KMS-11 (cell line): ENCODE measurements at regions not wholly inside any gene's neighbourhood (a gene's known extent, or its start where the extent isn't known, plus 50 kb on each side); places are given as distances from the start of the nearest gene placed in this dataset.
"Not testable (repeated sequence)": the region's sequence is repeated elsewhere in the genome, so short reads cannot be mapped to it uniquely, and the experiment has no call there.

Source experiments
- H2AFZ ChIP-seq: fragments of 200-600 bp; sonication (generic); 2 replicates; pipeline ENCODE4 v1.6.1; 2016; ENCODE audit warnings: antibody characterized with exemption, mixed run types, low read depth
- H3K27ac ChIP-seq: fragments of 200-600 bp; sonication (generic); 2 replicates; pipeline ENCODE4 v1.6.1; 2016; ENCODE audit warnings: mild to moderate bottlenecking, mixed run types
- H3K27me3 ChIP-seq: fragments of 200-600 bp; sonication (generic); 2 replicates; pipeline ENCODE4 v1.6.1; 2017; ENCODE audit warnings: mild to moderate bottlenecking, low read depth, mixed run types, moderate library complexity; ENCODE audit not compliant: insufficient read depth
- H3K36me3 ChIP-seq: fragments of 200-600 bp; sonication (generic); 2 replicates; pipeline ENCODE4 v1.6.1; 2017; ENCODE audit warnings: mild to moderate bottlenecking, mixed run types; ENCODE audit not compliant: insufficient read depth
- H3K4me1 ChIP-seq: fragments of 200-600 bp; sonication (generic); 2 replicates; pipeline ENCODE4 v1.6.1; 2016; ENCODE audit warnings: mild to moderate bottlenecking, low read depth, mixed run types; ENCODE audit not compliant: poor library complexity, severe bottlenecking
- H3K4me2 ChIP-seq: fragments of 200-600 bp; sonication (generic); 2 replicates; pipeline ENCODE4 v1.7.0; 2016; ENCODE audit warnings: mild to moderate bottlenecking, mixed run types
- H3K4me3 ChIP-seq: fragments of 200-600 bp; sonication (generic); IDR thresholded peaks from 2 replicates; pipeline ENCODE4 v1.6.1; 2017; ENCODE audit warnings: low read depth, low read length, mixed read lengths; ENCODE audit not compliant: insufficient read depth
- H3K79me2 ChIP-seq: fragments of 200-600 bp; sonication (generic); 2 replicates; pipeline ENCODE4 v1.6.1; 2016; ENCODE audit warnings: low read depth, mixed run types; ENCODE audit not compliant: insufficient read depth
- H3K9ac ChIP-seq: fragments of 200-600 bp; sonication (generic); 2 replicates; pipeline ENCODE4 v1.6.1; 2016; ENCODE audit warnings: mild to moderate bottlenecking, mixed run types
- H4K20me1 ChIP-seq: fragments of 200-600 bp; sonication (generic); 2 replicates; pipeline ENCODE4 v1.6.1; 2016; ENCODE audit warnings: mild to moderate bottlenecking, mixed run types; ENCODE audit not compliant: insufficient read depth
- TF ChIP-seq, protein P1 (sequence below): fragments of 200-600 bp; sonication (generic); conservative IDR thresholded peaks from 2 replicates; pipeline ENCODE4 v1.6.1; 2017; ENCODE audit warnings: low read depth, mild to moderate bottlenecking, antibody characterized with exemption, low read length, moderate library complexity, mixed read lengths

DNA sequence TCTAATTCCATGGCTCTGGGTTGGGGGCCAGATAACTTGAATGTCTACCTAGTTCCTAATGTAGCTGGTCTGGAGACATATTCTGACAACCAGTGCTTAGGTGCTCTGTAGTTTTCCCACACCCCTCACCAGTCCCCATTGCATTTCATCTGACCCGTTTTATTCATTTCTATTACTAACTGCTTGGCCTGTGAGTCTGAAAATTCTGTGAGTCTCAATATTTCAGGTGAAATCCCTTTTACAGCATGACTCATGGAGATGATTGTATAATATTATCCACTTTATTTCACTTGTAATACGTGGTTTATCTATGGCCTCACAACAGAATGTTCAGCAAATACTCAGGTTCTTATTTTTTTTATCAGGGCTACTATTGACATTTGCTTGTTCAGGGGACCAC is 103.7 kb upstream of the UGP2 start:
- Histone ChIP-seq H3K27ac (no peak overlapping the region), H3K27me3 (no peaks in the 10 kb centered on the region), H3K4me2 (no peak overlapping the region)

DNA sequence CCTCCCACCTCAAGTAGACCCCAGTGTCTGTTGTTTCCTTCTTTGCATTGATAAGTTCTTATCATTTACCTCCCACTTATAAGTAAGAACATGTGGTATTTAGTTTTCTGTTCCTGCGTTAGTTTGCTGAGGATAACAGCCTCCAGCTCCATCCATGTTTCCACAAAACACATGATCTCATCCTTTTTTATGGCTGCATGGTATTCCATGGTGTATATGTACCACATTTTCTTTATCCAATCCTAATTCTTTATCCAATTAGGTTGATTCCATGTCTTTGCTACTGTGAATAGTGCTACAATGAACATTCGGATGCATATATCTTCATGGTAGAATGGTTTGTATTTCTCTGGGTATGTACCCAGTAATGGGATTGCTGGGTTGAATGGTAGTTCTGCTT is 102.5 kb upstream of the UGP2 start:
- H3K79me2 ChIP-seq, H3K4me2 ChIP-seq, H3K36me3 ChIP-seq, H2AFZ ChIP-seq, H3K9ac ChIP-seq, H3K4me3 ChIP-seq, H4K20me1 ChIP-seq, H3K27ac ChIP-seq, H3K27me3 ChIP-seq: not testable (repeated sequence)
- peaks cover 26% of the 10 kb centered on the region for H3K4me1 ChIP-seq

More for the DNA sequence above, 103.7 kb upstream of the UGP2 start:
- no peaks in the 10 kb centered on the region for H3K79me2 ChIP-seq
- H3K9ac ChIP-seq = no peak overlapping the region
- H3K4me3 ChIP-seq = no peak overlapping the region
- H4K20me1 ChIP-seq = no peaks in the 10 kb centered on the region
- H2AFZ ChIP-seq = no peak overlapping the region
- TF ChIP-seq, protein P1, sequence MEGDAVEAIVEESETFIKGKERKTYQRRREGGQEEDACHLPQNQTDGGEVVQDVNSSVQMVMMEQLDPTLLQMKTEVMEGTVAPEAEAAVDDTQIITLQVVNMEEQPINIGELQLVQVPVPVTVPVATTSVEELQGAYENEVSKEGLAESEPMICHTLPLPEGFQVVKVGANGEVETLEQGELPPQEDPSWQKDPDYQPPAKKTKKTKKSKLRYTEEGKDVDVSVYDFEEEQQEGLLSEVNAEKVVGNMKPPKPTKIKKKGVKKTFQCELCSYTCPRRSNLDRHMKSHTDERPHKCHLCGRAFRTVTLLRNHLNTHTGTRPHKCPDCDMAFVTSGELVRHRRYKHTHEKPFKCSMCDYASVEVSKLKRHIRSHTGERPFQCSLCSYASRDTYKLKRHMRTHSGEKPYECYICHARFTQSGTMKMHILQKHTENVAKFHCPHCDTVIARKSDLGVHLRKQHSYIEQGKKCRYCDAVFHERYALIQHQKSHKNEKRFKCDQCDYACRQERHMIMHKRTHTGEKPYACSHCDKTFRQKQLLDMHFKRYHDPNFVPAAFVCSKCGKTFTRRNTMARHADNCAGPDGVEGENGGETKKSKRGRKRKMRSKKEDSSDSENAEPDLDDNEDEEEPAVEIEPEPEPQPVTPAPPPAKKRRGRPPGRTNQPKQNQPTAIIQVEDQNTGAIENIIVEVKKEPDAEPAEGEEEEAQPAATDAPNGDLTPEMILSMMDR = no peak
- peaks cover 31% of the 10 kb centered on the region for H3K4me1 ChIP-seq
- no peaks in the 10 kb centered on the region for H3K36me3 ChIP-seq

DNA sequence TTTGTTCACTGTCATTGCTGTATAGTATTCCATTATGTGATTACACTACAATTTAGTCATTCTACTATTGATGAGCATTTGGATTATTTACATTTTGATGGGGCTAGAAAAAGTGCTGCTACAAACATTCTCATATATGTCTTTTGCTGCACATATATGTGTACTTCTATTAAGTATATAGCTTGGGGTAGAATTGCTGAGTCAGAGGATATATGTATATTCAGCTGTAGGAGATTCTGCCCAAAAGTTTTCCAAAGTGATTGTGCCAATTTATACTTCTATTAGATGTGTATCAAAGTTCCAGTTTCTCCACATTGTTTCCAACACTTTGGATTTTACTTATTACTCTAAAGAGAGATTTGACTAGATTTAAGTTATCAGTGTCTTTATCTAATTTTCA is 101.7 kb upstream of the UGP2 start:
- no peak overlapping the region for H3K4me2 ChIP-seq
- no peaks in the 10 kb centered on the region for H3K36me3 ChIP-seq
- no peak overlapping the region for H3K27ac ChIP-seq
- no peak overlapping the region for H3K9ac ChIP-seq
- no peaks in the 10 kb centered on the region for H4K20me1 ChIP-seq
- H3K4me1 ChIP-seq = peaks cover 22% of the 10 kb centered on the region
- no peaks in the 10 kb centered on the region for H3K79me2 ChIP-seq
- H3K4me3 ChIP-seq = no peak overlapping the region
- no peaks in the 10 kb centered on the region for H3K27me3 ChIP-seq
- no peak overlapping the region for H2AFZ ChIP-seq
- TF ChIP-seq, protein P1 = no peak

DNA sequence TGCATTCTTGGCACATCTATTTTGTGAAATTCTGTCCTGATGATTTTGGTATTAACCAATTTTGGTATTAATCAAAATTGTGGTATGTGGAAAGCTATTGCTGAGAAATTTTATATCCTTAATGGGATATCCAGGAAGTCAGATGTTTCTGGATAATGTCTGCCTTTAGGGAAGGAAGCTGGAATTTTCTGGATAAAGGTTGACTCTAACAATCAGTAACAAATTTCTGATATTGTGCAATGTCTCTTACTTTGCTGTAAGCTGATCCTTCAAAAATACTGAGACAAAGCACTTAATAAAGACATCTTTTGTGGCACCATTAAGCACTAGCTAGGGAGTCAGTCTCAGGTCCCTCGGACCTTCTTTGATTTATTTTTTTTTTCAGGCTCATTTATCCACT is 100.8 kb upstream of the UGP2 start:
- Histone ChIP-seq H3K27me3 (no peaks in the 10 kb centered on the region), H3K4me1 (peaks cover 14% of the 10 kb centered on the region), H3K9ac (no peak overlapping the region), H3K4me3 (no peak overlapping the region), H3K27ac (no peak overlapping the region), H2AFZ (no peak overlapping the region), H3K36me3 (no peaks in the 10 kb centered on the region), H3K79me2 (no peaks in the 10 kb centered on the region), H3K4me2 (no peak overlapping the region), H4K20me1 (no peaks in the 10 kb centered on the region)
- TF ChIP-seq, protein P1 = no peak

DNA sequence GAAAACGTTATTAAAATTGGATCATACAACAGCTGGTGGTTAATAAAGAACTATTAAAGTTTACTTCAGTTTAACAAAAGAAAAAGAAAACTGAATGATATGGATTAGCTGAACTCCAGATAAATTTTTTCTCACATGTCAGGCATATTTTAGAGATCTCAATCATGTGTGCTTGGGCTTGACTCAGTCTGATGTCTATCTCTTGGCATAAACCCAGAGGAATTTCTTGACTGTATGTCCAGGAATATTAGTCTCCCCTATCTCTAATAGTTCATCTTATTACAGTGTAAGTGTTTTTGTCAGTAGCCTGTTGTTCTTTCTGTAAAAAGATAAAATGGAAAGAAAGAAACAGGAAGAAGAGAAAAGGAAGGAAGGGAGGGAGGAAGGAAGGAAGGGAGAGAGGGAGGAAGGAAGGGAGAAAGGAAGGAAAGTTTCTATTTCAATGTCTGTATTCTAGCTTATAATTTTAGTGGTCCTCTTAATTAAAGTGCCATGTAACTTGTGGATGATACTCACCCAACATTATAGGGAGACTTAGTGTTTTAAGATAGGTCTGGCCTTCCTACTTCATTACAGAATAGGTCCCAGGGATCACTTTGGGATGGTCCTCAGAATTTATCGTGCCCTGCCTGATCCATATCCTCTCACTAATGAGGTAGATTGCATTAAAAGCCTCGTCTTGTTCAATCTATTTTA is 99.7 kb upstream of the UGP2 start:
- no peaks in the 10 kb centered on the region for H4K20me1 ChIP-seq
- H3K9ac ChIP-seq = no peak overlapping the region
- no peaks in the 10 kb centered on the region for H3K27me3 ChIP-seq
- H3K36me3 ChIP-seq = no peaks in the 10 kb centered on the region
- no peak overlapping the region for H2AFZ ChIP-seq
- H3K79me2 ChIP-seq = no peaks in the 10 kb centered on the region
- no peak overlapping the region for H3K27ac ChIP-seq
- TF ChIP-seq, protein P1 = no peak
- H3K4me2 ChIP-seq = no peak overlapping the region
- H3K4me3 ChIP-seq = no peak overlapping the region
- H3K4me1 ChIP-seq = peaks cover 6% of the 10 kb centered on the region
